Coronary artery (tissue), 2 donors: ENCODE measurements at regions not wholly inside any gene's neighbourhood (a gene's known extent, or its start where the extent isn't known, plus 50 kb on each side); places are given as distances from the start of the nearest gene placed in this dataset.
A peak's percentile ranks its signal among the peaks of the same experiment; 100 is the strongest.

ENCODE experiments used
- DNase-seq: peaks from one replicate; pipeline ENCODE4 v3.0.0-alpha.2; 2017; ENCODE audit warnings: low spot score
- H3K27ac ChIP-seq, 2 donors: fragments of 200-600 bp; sonication (generic); one replicate each; pipeline ENCODE4 v1.5.1; 2016 to 2019
- H3K4me3 ChIP-seq: fragments of 200-600 bp; sonication (generic); 2 replicates; pipeline ENCODE4 v1.5.1; 2016; ENCODE audit warnings: mild to moderate bottlenecking, moderate library complexity
- CTCF ChIP-seq: fragments of 200-600 bp; sonication (generic); IDR thresholded peaks from one replicate; pipeline ENCODE4 v1.5.1; 2019; ENCODE audit warnings: antibody characterized with exemption

DNA sequence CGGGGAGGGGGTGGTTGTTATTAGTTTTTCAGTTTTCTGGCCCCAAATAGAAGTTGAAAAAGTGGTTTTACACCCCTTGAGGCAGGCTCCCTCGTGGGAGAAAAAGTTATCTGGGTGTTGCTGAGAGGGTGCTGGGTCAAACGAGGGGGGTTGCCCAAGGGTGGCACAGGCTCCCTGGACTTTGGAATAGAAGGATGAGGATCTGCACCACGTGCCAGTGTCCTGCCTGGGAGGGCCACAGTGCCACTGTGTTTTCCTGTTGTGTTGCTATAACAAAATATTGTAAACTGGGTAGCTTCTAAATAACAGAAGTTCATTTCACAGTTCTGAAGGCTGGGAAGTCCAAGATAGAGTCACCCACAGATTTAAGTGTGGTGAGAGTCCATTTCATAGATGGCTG lies 181.9 kb downstream of the CXCL12 start:
- Histone ChIP-seq H3K4me3 (no peak overlapping the region), H3K27ac (no peak overlapping the region)
- DNase-seq = no peak
- no peak for TF ChIP-seq CTCF

DNA sequence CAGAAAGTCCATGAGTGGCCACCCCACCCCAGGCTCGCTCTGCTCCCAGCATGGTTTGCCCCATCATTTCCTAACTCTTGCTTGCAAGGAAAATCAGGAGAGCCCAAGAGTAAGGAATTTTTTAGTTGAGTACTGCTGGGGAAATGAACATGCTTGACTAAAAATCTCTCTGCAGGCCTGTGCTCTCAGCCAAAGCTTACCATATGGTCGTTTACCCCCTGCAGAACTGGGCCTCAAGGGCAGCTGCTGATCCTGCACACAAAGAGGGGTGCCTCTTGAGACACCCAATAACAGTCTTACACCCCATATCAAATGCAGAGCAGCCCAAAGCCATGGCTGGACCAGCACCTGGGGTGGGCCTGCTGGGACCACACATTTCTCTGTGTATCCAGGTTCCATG lies 183.2 kb downstream of the CXCL12 start:
- DNase-seq = no peak
- Histone ChIP-seq H3K27ac (no peak overlapping the region), H3K4me3 (no peak overlapping the region)
- TF ChIP-seq CTCF = no peak

- no peak for DNase-seq
- Histone ChIP-seq H3K27ac (no peak overlapping the region), H3K4me3 (no peak overlapping the region)
- no peak for TF ChIP-seq CTCF
Measured at GRCh38 chr10:44201011-44201410, 183.9 kb downstream of the CXCL12 start.

DNA sequence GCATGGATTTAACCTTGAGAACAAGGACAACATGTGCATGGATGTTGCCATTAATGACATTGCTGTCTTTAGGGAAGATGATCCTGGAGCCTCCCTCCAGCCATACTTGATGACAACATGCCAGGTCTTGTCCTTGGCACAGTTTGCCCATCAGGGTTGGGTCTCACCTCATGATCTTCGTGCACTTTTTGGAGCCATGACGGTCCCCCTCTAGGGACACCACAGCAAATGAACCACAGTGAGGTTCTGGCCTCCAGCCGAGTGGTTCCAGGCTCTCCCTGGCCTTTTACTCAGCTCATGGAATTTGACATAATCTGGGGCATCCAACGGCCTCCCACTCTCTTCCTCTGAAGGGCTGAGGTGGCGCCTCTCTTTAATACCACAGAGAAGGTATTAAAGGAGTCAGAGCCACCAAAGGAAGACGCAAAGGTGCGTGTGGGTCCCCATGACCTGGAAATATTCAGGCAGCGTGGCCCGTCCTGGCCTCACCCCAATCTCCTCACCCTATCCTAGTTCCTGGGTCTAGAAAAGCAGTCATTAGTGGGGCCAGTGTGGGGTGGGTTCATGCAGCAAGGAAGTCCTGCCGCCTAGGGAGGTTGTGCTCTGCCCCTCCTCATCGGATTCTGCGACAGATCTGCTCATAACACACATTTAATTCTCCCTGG lies 184.8 kb downstream of the CXCL12 start:
- Histone ChIP-seq H3K27ac (no peak overlapping the region), H3K4me3 (no peak overlapping the region)
- no peak for DNase-seq
- no peak for TF ChIP-seq CTCF

DNA sequence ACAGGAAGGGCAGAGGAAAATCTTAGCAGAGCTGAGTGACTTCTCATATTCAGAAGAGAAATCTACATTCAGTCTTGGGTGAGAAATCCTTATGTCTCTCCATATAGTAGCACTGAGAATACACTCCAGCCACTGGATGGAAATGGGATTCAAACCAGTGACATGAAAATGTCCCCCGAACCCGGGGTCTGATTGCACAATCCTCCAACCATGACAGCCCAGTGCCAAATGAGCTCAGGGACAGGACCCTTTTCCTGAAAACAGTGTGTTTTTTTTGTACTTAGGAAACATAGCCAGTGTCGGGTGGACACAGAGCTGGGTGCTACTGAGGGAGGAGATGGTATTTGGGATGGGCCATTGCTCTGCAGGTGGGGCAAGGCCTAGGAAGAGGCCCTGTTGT lies 185.6 kb downstream of the CXCL12 start:
- Histone ChIP-seq H3K4me3 (no peak overlapping the region), H3K27ac (peak overlapping the region; percentile 50 to 71)
- TF ChIP-seq CTCF = no peak
- DNase-seq = no peak

DNA sequence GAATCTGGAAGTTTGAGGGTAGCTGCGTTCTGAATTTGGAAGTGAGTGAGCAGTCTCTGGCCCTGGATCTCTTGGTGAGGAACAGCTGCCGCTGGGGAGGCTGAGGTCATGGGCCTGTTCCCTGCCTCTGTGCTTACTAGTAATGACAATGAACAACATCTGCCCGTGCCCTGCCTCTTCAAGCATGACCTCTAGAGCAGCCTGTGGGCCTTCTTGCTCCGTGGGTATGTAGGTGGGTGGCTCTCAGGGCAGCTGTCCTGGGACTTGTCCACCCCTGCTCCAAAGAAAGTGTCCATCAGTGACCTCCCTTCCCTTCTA lies 186.2 kb downstream of the CXCL12 start:
- H3K27ac ChIP-seq = peak overlapping the region; percentile 50 to 71
- no peak for DNase-seq
- H3K4me3 ChIP-seq = no peak overlapping the region
- TF ChIP-seq CTCF = no peak

GRCh38 chr10:44198096-44198779 lies 186.7 kb downstream of the CXCL12 start:
- Histone ChIP-seq H3K4me3 (no peak overlapping the region), H3K27ac (peak overlapping the region; percentile 50 to 71)
- DNase-seq = no peak
- TF ChIP-seq CTCF = no peak
